HG03558 (cell line): ENCODE measurements at regions not wholly inside any gene's neighbourhood (a gene's known extent, or its start where the extent isn't known, plus 50 kb on each side); places are given as distances from the start of the nearest gene placed in this dataset.
"Not testable (repeated sequence)": the region's sequence is repeated elsewhere in the genome, so short reads cannot be mapped to it uniquely, and the experiment has no call there.

Experiments
- ATAC-seq: cut with Tn5 transposase; IDR thresholded peaks from one replicate; pipeline ENCODE4 v1.9.1; 2021; ENCODE audit warnings: moderate number of reproducible peaks; ENCODE audit not compliant: unreplicated experiment; ENCODE audit errors: extremely low read depth

DNA sequence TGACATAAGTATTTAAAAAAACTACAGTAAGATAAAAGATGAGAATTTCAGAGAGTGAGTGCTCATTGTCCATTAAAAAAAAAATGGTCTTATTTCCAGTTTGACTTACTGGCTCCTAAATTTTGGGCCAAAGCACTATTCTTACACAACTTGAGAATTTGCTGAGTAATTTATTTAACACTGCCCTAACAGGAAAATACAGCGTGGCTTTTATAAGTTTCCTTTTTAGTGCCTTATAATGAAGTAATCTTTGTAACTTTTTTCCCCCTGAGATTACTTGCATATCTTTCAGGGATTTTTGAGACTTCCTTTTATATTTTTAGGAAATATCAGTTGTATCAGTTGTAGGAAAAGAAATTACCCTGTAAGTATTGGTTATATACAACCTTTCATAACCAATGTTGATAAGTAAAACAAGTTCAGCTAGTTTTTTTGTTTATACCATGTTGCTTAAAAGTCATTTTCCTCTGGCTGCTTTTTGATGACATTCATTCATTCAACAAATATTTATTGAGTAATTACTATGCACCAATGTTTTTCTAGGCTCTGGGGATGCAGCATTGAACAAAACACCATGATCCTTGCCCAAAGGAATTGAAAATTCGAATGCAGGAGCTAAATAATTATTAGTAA, 106.4 kb upstream of the SGK1 start:
- ATAC-seq, result no peak

DNA sequence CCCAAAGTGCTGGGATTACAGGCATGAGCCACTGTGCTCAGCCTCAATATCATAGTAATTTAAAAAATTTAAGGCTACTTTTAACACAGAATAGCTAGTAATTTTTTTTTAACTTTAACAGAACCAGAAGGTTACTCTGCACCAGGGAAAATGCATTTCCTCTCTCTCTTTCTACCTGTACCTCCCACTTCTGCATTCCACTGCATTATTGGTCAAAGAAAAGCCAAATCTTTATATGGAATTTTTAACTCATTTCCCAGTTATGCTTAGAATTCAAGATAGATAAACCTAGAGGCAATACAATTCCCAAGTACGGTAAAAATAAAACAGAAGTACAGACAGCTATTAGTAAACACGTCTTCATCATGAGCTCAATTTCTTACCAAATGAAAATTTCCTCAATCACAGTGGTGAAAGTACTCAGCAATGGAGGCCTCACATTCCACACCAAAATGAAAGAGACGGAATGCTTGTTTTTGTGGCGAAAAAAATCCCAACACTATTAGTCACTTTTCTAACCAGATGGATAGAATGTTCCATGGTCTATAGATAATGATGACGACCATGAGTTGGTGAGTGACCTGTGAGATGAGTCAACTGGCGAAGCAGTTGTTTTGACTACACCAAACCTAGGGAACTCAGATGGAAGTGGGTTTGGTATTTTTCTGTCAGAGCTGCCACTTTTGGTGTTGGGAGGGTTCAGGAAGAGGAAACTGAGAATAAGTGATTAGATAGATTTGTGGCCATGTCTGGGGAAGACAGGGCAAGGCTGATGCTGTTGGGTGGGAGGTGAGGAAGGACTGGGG, 104.7 kb upstream of the SGK1 start:
- ATAC-seq, result no peak

DNA sequence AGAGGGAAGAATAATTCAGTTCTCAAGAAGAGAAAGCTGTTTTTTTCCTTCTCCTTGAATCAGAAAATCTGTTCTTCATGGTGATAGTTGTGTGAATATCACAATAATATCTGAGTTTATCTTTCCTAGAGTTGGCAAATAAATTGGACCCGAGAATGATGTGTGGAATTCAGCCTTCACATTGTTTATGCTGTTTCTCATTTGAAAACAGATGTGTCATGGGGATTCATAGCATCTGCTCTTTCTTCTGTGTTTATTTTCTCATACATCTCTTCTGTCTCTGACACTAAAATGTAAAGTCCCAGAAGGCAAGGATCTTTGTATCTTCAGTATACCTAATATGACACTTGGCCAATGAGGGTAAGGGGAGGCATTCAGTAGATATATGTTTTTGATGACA, 103.6 kb upstream of the SGK1 start:
- no peak for ATAC-seq

DNA sequence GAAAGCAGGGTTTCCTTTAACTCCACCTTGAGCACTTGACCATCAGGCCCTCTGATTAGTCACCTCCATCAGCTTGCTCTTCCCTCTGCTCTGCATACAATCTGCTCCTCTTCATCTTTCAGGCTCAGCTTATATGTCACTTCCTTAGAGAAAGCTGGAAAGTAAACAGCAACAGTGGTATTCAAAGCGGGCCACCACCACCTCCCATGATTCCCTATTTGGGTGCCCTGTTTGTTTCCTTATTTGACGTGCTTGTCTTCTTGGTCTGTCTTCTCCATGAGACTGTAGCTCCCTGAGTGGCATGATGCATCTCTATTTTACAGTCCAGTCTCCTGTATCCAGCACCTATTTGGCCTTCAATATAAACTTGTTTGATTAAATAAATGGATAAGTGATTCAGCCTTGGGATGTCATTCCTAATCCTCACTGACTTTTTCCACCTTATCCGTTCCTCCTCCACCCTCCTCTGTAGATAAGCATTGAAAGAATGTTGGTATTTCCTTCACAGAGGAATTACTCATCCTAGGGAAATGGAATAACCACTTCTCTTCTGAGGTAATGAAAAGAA, 102.8 kb upstream of the SGK1 start:
- no peak for ATAC-seq

DNA sequence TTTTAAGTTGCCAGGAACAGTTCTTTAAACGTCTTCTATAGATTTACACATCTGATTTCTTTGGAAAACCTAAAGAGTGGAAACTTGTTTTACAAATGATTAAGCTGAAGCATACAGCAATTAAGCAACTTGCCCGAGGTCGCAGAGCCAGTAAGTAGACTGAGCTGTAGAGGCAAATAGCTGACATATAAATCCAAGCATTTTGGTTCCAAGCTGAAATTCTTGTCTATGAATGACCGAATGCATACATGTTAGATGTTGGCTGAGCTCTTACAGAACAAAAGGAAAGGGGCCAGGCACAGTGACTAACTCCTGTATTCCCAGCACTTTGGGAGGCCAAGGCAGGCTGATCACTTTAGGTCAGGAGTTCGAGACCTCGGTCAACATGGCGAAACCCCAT, 101.8 kb upstream of the SGK1 start:
- no peak for ATAC-seq

DNA sequence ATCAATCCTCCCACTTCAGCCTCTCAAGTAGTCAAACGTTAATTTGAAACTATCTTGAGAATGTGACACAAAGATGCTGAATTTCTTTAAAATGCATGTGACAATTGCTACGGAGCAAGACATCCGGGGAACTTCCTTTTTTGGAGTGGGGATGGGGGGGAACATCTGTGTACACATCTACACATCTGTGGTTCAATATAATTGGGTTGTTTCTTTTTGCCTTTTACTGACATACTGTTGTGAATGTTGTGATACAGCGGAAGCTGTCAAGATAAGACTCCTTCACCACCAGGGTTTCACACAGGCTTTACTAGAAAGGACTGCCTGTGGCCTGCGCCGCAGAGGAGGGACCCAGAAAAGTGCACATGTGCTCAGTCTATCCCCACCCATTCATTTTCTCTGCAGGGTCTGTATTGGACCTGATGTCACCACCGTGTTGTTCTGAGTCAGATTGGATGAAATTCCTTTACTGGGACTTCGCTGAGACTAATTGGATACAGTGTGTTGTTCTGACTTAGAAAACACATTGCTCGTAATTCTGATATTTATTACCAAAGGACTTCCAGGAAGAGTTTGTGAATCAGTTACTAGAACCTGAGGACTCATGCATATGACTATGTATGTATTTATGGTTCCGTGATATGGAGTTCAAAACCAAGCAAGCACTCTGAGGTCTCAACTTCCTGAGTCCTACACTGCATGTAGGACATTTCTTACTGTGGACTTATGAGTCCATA, 98.7 kb upstream of the SGK1 start:
- no peak for ATAC-seq

DNA sequence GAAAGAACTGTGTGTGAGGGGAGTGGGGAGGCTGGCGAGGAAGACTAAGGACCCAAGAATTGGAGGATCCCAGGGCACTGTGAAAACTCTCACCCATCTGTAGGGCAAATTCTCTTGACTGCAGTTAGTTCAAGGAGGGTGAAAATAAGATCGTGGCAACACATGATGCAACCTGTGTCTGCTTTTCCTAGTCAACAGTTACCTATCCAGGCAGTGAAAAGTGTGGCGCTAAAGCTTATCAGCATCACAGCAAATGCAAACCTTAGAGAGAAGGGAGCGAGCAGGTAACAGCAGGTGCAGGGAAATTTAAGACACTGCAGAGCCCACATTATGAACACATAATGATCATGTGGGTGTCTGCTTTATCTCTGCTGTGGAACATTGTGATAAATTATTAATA, 97.7 kb upstream of the SGK1 start:
- ATAC-seq, result no peak

DNA sequence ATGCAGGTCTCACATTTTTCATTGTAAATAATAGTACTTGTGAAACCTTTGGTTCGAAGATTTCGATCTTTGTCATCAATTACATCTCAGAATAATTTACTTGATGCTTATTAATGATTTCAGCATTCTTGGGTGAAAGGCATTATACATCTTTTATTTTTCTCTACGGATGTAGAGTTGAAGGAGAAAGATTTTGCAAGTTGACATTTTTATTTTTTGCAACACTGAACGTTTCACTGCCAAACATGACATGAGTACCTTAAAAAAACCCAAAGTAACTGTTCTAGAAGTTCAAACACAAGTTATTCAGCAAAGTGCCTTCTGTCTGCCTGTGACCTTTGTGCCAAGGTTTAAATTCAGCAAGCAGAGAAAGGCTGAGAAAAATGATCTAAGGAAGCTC, 97.3 kb upstream of the SGK1 start:
- no peak for ATAC-seq

DNA sequence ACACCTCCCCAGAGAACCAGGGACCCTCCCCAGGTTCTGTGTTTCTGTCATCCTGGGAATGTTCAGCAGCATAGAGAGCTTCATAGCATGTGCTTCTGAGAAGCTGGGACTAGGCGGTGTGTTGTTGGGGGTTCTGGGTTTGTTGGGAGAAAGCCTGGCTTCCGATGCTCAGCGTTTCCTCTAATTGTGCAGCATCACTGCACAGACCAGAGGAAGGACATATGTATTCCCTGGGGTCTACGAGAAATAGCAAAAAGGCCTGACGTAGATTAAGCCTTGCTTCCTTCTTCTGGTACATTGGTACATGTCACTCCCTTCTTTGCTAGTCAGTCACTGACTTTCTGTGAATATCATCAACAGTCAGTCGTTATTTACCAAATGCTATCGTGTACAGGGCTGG, 96.9 kb upstream of the SGK1 start:
- ATAC-seq, result no peak

DNA sequence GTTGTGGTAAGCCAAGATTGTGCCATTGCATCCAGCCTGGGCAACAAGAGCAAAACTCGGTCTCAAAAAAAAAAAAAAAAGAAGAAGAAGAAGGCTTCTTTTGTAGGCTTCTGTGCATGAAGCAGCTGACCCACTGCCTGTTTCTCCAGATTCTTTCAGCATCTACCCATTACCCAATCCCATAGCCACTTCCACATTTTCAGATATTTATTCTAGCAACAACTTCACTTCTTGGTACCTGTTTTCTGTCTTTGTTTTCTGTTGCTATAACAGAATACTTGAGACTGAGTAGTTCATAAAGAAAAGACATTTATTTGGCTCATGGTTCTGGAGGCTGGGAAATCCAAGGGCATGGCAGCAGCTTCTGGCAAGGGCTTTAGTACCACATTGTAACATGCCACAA, 95.3 kb upstream of the SGK1 start:
- no peak for ATAC-seq

DNA sequence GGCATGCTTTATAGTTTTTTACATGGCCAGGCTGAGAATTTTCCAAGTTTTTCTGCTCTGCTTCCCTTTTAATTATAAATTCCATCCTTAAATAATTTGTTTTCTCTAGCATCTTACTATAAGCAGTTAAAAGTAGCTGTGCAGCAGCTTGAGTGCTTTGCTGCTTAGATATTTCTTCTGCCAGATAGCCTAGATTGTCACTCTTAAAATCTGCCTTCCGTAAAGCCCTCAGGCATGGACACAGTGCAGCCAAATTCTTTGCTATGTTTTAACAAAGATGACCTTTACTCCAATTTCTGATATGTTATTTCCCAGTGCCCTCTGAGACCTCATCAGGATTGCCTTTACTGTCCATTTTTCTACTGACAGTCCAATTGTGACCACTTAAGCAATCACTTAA, 92.6 kb upstream of the SGK1 start:
- no peak for ATAC-seq

DNA sequence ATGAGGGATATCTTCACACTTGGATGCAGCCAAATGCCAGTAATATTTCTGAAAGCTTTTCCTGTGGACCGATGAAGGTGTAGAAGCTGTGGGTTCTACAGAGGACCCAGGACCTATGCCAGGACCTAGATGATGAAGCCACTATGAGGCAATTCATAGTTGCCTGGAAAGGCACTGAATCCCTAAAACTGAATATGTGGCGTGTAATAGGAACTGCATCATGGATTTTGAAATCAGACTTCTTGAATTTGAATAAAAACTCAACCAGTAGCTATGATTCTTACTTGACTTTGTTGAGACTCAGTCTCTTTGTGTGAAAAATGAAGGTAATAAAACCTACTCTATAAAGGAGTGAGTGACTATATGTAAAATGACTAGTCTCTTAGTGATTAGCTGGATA, 89.9 kb upstream of the SGK1 start:
- no peak for ATAC-seq

DNA sequence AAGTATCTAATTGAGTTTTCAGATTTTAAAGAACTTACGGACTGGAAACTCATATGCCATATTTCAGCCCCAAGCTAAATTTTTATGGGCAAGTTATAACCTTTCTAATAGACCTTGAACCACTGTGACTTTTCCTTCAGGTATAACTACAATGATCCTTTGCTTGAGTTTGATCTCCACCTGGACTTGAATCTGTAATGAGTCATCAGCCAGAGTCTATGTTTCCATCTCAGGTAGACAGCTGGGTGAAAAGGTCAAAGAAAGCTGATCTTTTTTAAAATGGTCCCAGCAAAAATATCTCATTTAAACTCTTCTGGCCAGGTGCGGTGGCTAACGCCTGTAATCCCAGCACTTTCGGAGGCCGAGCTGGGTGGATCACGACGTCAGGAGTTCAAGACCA, 88.4 kb upstream of the SGK1 start:
- ATAC-seq, result no peak

DNA sequence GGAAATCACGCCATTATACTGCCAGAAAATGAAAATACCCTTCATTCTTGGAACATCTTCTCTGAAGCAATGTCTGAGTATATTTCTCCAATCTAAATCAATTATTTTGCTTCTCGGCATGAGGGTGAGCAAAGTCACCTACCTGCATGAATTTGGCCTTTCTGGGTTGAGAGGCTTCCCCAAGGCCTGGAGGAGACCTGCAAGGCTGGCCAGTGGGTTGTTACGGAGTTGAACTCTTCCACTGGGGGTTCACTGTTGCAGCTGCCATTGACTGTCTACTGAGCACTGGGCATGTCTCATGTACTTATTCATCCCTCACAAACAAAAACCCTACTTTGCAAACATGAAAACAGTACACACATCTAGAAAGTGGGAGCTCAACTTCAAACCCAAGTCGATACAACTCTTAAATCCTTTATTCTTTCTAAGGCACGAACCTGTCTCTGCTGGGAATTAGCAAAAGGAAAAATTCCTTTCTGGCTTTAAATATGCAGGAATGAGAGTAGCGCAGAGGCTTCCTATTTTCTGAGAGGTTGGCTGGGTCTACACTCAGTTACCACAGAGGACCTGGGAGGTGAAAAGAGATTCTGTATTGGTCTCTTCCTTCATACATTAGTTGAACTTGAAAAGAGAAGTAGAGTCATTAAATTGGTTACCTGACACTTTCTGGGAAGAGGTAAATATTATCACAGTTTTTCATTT, 87.6 kb upstream of the SGK1 start:
- no peak for ATAC-seq

DNA sequence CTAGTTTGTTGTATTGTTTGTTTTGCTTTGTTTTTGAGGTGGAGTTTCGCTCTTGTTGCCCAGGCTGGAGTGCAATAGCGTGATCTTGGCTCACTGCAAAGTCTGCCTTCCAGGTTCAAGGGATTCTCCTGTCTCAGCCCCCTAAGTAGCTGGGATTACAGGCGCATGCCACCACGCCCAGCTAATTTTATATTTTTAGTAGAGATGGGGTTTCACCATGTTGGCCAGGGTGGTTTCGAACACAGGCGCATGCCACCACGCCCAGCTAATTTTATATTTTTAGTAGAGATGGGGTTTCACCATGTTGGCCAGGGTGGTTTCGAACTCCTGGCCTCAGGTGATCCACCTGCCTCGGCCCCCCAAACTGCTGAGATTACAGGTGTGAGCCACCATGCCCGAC, 85.4 kb upstream of the SGK1 start:
- not testable (repeated sequence) for ATAC-seq

DNA sequence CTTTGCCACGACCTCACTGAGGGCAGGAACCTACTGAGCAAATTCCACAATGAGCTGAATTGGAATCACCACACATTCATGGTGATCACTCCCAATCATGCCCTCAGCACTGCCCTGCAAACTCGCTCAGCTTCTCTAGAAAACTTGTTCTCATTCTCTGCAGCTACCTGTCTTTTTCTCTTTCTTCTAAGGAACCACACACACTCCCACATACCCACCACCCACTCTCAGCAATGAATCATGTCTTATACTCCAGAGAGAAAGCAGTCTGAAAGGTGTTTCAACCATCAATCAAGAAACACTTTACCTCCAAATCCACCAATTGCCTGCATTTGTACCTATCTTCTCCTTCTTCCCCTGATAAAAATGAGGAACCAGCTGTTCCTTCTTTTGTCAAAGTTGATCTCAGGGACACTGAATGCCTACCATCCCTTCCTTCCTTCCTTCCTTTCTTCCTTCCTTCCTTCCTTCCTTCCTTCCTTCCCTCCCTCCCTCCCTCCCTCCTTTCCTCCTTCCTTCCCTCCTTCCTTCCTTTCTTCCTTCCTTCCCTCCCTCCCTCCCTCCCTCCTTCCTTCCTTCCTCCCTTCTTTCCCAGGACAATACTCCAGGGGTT, 84.6 kb upstream of the SGK1 start:
- ATAC-seq, result no peak

DNA sequence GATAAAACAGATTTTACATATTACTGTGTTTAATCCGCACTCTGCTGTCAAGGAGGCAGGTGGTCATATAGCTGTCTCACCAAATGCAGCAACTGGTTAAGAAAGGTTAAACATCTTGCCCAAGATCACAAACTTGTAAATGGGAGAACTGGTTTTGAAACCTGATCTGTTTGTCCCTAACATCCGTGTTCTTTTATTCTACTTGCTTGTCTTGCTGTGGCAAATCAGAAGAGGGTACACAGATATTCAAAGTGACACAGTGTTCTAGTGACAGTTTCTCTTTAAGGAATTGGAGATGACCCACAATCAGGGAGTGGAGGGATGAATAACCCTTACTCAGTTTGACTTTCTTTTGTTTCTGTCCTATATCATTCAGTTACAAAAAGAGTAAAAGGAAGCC, 83.0 kb upstream of the SGK1 start:
- ATAC-seq, result no peak

DNA sequence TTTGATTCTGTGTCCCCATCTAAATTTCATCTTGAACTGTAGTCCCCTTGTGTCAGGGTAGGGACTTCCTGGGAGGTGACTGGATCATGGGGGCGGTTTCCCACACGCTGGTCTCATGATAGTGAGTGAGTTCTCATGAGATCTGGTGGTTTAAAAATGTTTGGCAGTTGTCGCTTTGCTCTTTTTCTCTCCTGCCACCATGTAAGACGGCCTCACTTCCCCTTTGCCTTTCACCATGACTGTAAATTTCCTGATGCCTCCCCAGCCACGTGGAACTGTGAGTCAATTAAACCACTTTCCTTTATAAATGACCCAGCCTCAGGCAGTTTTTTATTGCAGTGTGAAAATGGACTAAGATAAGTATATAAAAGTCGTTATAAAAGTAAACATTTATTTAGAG, 80.5 kb upstream of the SGK1 start:
- no peak for ATAC-seq

DNA sequence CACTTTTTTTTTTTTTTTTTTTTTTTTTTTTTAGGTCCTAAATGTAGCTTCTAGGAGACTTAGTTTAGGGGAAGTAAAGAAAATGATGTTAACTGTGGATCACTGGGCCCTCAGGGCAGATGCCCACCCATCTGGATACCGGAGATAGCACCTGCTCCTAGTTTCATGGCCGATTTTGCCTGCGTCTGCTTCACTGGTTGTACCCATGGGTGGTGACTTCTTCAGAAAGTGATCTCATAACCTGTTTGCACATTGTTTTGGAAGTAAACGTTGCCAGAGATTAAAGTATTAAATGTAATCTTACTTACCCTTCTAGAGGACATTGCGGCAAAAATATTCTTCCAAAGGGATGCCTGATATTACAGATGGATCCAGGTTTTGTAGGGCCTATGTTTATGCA, 79.8 kb upstream of the SGK1 start:
- no peak for ATAC-seq

DNA sequence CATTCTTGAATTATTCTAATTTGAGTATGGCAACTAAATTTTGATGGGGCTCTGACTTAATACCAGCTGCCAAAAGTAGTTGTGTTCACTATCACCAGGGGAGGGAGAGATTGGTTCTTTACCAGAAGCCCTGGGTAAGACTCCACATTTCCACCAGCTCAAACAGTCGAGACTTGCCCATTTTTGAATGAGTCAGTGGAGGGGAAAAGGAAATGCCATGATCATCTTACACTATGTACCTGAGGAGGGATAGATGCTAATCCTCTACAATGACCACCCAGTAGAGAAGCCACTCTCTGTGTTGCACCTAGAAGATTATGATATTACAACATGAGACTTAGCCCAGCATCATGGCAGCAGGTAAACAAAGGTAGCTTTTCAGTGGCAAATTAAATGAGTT, 77.0 kb upstream of the SGK1 start:
- no peak for ATAC-seq
